Lower leg skin (tissue), 3 donors: ENCODE measurements at regions not wholly inside any gene's neighbourhood (a gene's known extent, or its start where the extent isn't known, plus 50 kb on each side); places are given as distances from the start of the nearest gene placed in this dataset.

Source experiments
- CTCF ChIP-seq, 3 donors: fragments of 450-650 bp; IDR thresholded peaks; one replicate each; pipeline ENCODE4 v1.5.1; 2016; ENCODE audit warnings: antibody characterized with exemption in 3 of 3, mild to moderate bottlenecking in 3 of 3, moderate library complexity in 2 of 3
- POLR2A ChIP-seq, 2 donors: fragments of 450-650 bp; IDR thresholded peaks; one replicate each; pipeline ENCODE4 v1.6.1; 2016 to 2017; ENCODE audit warnings: antibody characterized with exemption in 2 of 2, mild to moderate bottlenecking in 1 of 2, moderate library complexity in 1 of 2

GRCh38 chr3:31288224-31288623, 244.5 kb upstream of the STT3B start:
- no peak for TF ChIP-seq POLR2A (IDR thresholded peaks at IDR 0.05)
- TF ChIP-seq CTCF (IDR thresholded peaks at IDR 0.05), result no peak
